ENCODE measurements at regions not wholly inside any gene's neighbourhood (a gene's known extent, or its start where the extent isn't known, plus 50 kb on each side); places are given as distances from the start of the nearest gene placed in this dataset.

- intact Hi-C loops (cut with micrococcal nuclease), result no loop called here
Observed at GRCh38 chr1:163712321-163712720, 390.6 kb downstream of the NUF2 start.

More at GRCh38 chr1:163712321-163712720, 390.6 kb downstream of the NUF2 start:
- Histone ChIP-seq H3K4me2 (ENCODE audit: low read length) (no peak overlapping the region), H3K4me3 (replicated peaks in 1 of 2; ENCODE audit: low read depth in 1 of 2, low read length in 2 of 2) (no peak overlapping the region), H3K79me2 (ENCODE audit: insufficient read depth, low read length) (no peaks in the 10 kb centered on the region), H3K9me2 (ENCODE audit: insufficient read depth) (no peaks in the 10 kb centered on the region), H4K20me1 (ENCODE audit: insufficient read depth) (no peaks in the 10 kb centered on the region), H3K4me1 (ENCODE audit: control insufficient read depth in 1 of 2, insufficient read depth in 2 of 2, low read length in 2 of 2) (no peaks in the 10 kb centered on the region), H3K9ac (ENCODE audit: low read length) (no peak overlapping the region), H3K36me3 (ENCODE audit: control insufficient read depth in 1 of 2, insufficient read depth in 2 of 2, low read length in 2 of 2) (no peaks in the 10 kb centered on the region), H2AFZ (ENCODE audit: low read depth, low read length, poor library complexity, severe bottlenecking) (no peak overlapping the region), H3K27me3 (ENCODE audit: insufficient read depth, low read length) (no peaks in the 10 kb centered on the region), H3K9me3 (ENCODE audit: control insufficient read depth in 1 of 2, insufficient read depth in 1 of 2, low read depth in 1 of 2, low read length in 2 of 2) (no peaks in the 10 kb centered on the region), H3K27ac (ENCODE audit: low read depth, low read length) (no peak overlapping the region)
- POLR2A ChIA-PET, result no interaction called here
- no TSS peak for BruUV-seq (replicated peaks)
- DNase-seq (ENCODE audit: low read depth, low spot score) (no peak), ATAC-seq (no peak)
- RAD21 ChIA-PET (ENCODE audit: low non-redundant PET in 1 of 2, low total read pairs in 2 of 2, uncharacterized antibody in 2 of 2, unreplicated experiment in 2 of 2), result no interaction called here
- TF ChIP-seq EZH2phosphoT487 (IDR thresholded peaks at IDR 0.05; ENCODE audit: borderline replicate concordance) (no peak), ZFX (IDR thresholded peaks at IDR 0.05) (no peak), ZBTB33 (IDR thresholded peaks at IDR 0.05; ENCODE audit: extremely low read depth, insufficient replicate concordance, low read length) (no peak), ATF3 (IDR thresholded peaks at IDR 0.05) (no peak), SP1 (IDR thresholded peaks at IDR 0.05; ENCODE audit: low read depth) (no peak), JUND (IDR thresholded peaks at IDR 0.05) (no peak), YY1 (IDR thresholded peaks at IDR 0.05; ENCODE audit: extremely low read depth, insufficient replicate concordance, low read depth, low read length) (no peak), CBX3 (IDR thresholded peaks at IDR 0.05; ENCODE audit: low read depth) (no peak), ZNF274 (IDR thresholded peaks at IDR 0.05; ENCODE audit: low read depth, low read length) (no peak), CTCF (IDR thresholded peaks at IDR 0.05 in 2 of 3, conservative IDR thresholded peaks at IDR 0.05 in 1 of 3; ENCODE audit: borderline replicate concordance in 1 of 3, insufficient read depth in 1 of 3, low read depth in 2 of 3, low read length in 2 of 3) (no peak), RAD21 (IDR thresholded peaks at IDR 0.05; ENCODE audit: low read depth) (no peak), EZH2 (IDR thresholded peaks at IDR 0.05) (no peak), ELF1 (IDR thresholded peaks at IDR 0.05; ENCODE audit: borderline replicate concordance, low read depth) (no peak)
- CTCF ChIA-PET, result no interaction called here

Data from HCT116 (cell line).